Fibroblast of lung (primary cell): ENCODE measurements at regions not wholly inside any gene's neighbourhood (a gene's known extent, or its start where the extent isn't known, plus 50 kb on each side); places are given as distances from the start of the nearest gene placed in this dataset.

Experiments
- CTCF ChIP-seq, 2 donors: IDR thresholded peaks in 1 of 2; conservative IDR thresholded peaks in 1 of 2; 1 replicate in 1 of 2; 2 replicates in 1 of 2; pipeline ENCODE4 v1.5.1; 2011 to 2012; ENCODE audit warnings: low read length in 2 of 2, control low read depth in 1 of 2, inconsistent platforms in 1 of 2, low read depth in 1 of 2, mild to moderate bottlenecking in 1 of 2
- EZH2 ChIP-seq: IDR thresholded peaks from 2 replicates; pipeline ENCODE4 v1.5.1; 2012; ENCODE audit warnings: low read length, control low read depth, mild to moderate bottlenecking; ENCODE audit errors: missing control alignments

- TF ChIP-seq CTCF (conservative IDR thresholded peaks at IDR 0.05 in 1 of 2, IDR thresholded peaks at IDR 0.05 in 1 of 2; ENCODE audit: low read depth in 1 of 2, low read length in 2 of 2) (no peak), EZH2 (no peak)
These were observed 1599.3 kb upstream of the PIK3C3 start for GRCh38 chr18:40355726-40356125.
